ENCODE measurements at regions not wholly inside any gene's neighbourhood (a gene's known extent, or its start where the extent isn't known, plus 50 kb on each side); places are given as distances from the start of the nearest gene placed in this dataset.

DNA sequence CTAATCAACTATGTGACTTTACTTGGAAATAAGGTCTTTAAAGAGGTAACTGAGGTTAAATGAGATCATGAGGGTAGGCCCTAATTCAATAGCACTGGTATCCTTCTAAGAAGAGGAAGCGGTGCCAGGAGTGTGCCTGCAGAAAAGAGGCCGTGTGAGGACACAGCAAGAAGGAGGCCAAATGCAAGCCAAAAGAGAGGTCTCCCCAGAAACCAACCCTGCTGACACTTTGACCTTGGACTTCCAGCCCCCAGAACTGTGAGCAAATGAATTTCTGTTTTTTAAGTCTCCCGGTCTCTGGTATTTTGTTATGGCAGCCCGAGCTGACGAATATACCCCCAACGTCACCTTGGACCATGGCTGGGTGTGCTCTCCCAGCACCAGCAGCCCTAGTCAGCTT, 257.5 kb upstream of the NCKAP5 start:
- TF ChIP-seq, protein P1, sequence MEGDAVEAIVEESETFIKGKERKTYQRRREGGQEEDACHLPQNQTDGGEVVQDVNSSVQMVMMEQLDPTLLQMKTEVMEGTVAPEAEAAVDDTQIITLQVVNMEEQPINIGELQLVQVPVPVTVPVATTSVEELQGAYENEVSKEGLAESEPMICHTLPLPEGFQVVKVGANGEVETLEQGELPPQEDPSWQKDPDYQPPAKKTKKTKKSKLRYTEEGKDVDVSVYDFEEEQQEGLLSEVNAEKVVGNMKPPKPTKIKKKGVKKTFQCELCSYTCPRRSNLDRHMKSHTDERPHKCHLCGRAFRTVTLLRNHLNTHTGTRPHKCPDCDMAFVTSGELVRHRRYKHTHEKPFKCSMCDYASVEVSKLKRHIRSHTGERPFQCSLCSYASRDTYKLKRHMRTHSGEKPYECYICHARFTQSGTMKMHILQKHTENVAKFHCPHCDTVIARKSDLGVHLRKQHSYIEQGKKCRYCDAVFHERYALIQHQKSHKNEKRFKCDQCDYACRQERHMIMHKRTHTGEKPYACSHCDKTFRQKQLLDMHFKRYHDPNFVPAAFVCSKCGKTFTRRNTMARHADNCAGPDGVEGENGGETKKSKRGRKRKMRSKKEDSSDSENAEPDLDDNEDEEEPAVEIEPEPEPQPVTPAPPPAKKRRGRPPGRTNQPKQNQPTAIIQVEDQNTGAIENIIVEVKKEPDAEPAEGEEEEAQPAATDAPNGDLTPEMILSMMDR (IDR thresholded peaks at IDR 0.05), result no peak
- H3K36me3 Mint-ChIP-seq (ENCODE audit: low read depth), result peaks cover 5% of the 10 kb centered on the region
- no peak for DNase-seq
- no peak overlapping the region for H3K27ac Mint-ChIP-seq
- H3K4me3 Mint-ChIP-seq, result no peak overlapping the region
- H3K9me3 Mint-ChIP-seq, result peaks cover 6% of the 10 kb centered on the region; the same call in 1 of the 2 replicates
- H3K27me3 Mint-ChIP-seq (ENCODE audit: insufficient read depth), result no peaks in the 10 kb centered on the region; the same call in 1 of the 2 replicates
- H3K4me1 Mint-ChIP-seq (ENCODE audit: low read depth), result peaks cover 15% of the 10 kb centered on the region

DNA sequence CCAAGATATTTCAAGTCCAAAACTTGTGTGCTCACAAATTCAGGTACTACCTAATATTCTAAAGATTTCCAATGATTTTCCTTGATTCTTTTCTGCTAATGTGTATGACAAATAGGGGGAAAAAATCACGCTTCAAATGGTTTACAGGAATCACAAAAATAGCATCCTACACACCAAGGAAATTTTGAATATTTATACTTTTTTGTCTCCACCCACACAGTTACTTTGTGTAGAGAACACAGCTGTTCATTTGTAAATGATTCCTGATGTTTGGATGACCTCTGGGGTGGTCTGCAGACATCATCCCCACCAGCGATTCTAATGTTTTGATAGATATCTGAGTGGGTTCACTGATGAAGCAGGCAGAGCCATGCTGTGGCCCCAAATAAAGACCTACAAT, 260.6 kb upstream of the NCKAP5 start:
- TF ChIP-seq, protein P1 (IDR thresholded peaks at IDR 0.05), result no peak
- no peak overlapping the region for H3K4me3 Mint-ChIP-seq
- H3K4me1 Mint-ChIP-seq (ENCODE audit: low read depth), result no peaks in the 10 kb centered on the region
- H3K36me3 Mint-ChIP-seq (ENCODE audit: low read depth), result peaks cover 5% of the 10 kb centered on the region; the same call in 1 of the 2 replicates
- H3K27me3 Mint-ChIP-seq (ENCODE audit: insufficient read depth), result no peaks in the 10 kb centered on the region; the same call in 1 of the 2 replicates
- H3K9me3 Mint-ChIP-seq, result peaks cover 6% of the 10 kb centered on the region
- H3K27ac Mint-ChIP-seq, result no peak overlapping the region
- no peak for DNase-seq

- no peak overlapping the region for H3K4me3 Mint-ChIP-seq
- no peaks in the 10 kb centered on the region for H3K4me1 Mint-ChIP-seq (ENCODE audit: low read depth)
- H3K27me3 Mint-ChIP-seq (ENCODE audit: insufficient read depth), result no peaks in the 10 kb centered on the region; the same call in 1 of the 2 replicates
- H3K9me3 Mint-ChIP-seq, result peaks cover 9% of the 10 kb centered on the region
- H3K27ac Mint-ChIP-seq, result no peak overlapping the region
- TF ChIP-seq, protein P1 (IDR thresholded peaks at IDR 0.05), result no peak
- no peak for DNase-seq
- H3K36me3 Mint-ChIP-seq (ENCODE audit: low read depth), result peaks cover 9% of the 10 kb centered on the region
Measured at GRCh38 chr2:133829450-133830020, 261.3 kb upstream of the NCKAP5 start.

DNA sequence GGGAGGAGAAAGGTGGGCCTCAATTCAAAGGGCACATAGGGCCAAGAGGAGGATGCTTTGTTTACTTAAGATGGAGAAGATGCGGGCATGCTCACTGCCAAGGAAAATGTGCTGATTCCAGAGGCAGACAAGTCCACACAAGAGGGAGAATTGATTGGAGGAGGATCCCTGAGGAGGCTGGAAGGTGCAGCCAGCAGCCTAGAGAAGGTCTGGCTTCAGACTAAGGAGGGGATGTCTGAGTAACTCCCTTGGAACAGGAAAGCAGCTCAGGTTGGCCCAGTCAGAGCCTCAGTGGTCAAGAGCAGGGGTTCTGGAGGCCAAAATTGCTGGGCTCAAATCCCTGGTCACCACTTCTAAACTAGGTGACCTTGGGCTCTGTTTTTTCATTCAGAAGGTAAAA, 265.5 kb upstream of the NCKAP5 start:
- TF ChIP-seq, protein P1 (IDR thresholded peaks at IDR 0.05), result no peak
- no peak for DNase-seq
- Mint-ChIP-seq H3K9me3 (peaks cover 9% of the 10 kb centered on the region), H3K4me3 (no peak overlapping the region), H3K27ac (no peak overlapping the region), H3K27me3 (ENCODE audit: insufficient read depth) (no peaks in the 10 kb centered on the region; the same call in 1 of the 2 replicates), H3K36me3 (ENCODE audit: low read depth) (peaks cover 5% of the 10 kb centered on the region), H3K4me1 (ENCODE audit: low read depth) (peaks cover 28% of the 10 kb centered on the region)

DNA sequence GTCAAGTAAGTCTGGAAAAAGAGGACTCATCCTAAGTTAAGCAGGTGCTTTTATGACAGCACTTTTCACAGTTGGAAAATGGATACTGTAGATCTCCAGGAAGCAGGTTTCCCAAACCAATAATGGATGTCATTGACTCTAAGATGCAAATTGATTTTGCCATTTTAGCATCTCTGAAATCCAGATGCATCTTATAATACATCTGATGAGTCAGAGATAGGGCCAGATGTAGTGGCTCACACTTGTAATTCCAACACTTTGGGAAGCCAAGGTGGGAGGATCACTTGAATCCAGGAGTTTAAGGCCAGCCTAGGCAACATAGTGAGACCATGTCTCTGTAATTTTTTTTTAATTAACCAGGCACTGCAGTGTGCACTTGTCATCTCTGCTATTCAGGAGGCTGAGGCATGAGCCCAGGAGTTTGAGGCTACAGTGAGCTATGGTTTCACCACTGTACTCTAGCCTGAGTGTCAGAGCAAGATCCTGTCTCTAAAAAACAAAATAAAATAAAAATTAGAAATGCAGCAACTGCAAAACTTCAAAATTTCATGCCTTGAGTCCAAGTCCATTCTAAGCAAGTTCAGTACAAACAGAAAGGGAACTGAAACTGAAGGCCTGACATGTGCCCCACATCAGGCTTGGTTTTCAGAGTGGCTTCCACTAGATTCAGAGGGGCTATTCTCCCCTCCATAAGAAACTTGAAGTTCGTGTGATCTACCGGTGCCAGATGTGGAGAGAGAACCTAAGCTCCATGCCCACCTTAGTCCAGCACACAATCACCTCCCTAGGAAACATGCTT, 267.8 kb upstream of the NCKAP5 start:
- Mint-ChIP-seq H3K27me3 (ENCODE audit: insufficient read depth) (no peaks in the 10 kb centered on the region; the same call in 1 of the 2 replicates), H3K27ac (no peak overlapping the region), H3K36me3 (ENCODE audit: low read depth) (peaks cover 5% of the 10 kb centered on the region), H3K4me1 (ENCODE audit: low read depth) (peaks cover 35% of the 10 kb centered on the region), H3K4me3 (no peak overlapping the region), H3K9me3 (peaks cover 9% of the 10 kb centered on the region)
- TF ChIP-seq, protein P1 (IDR thresholded peaks at IDR 0.05), result no peak
- no peak for DNase-seq
